ENCODE measurements at regions not wholly inside any gene's neighbourhood (a gene's known extent, or its start where the extent isn't known, plus 50 kb on each side); places are given as distances from the start of the nearest gene placed in this dataset.

DNA sequence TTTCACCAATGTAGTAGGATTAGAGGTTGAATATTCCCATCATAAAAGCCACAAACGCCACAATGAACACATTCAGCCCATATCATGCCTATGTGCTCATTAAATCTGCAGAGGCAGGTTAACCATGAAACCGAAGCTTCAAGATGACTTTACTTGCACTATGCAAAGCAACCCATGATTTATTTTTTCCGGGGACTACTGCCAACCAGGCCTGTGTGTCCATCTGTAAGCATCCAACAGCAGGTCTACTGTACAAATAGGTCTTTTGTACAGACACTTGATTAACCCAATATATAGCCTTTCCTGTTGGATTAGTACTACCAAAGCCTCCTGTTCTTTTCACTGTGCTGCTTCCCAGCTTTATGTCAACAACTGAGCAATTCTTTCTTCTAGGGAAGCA lies 104.9 kb upstream of the CDH10 start:
- no peak overlapping the region for H3K4me3 ChIP-seq (ENCODE audit: low read length)
- no peak for TF ChIP-seq CTCF (IDR thresholded peaks at IDR 0.05; ENCODE audit: insufficient read depth, low read depth, low read length, missing control alignments)
- peak; percentile 11 for DNase-seq (ENCODE audit: low read depth)

DNA sequence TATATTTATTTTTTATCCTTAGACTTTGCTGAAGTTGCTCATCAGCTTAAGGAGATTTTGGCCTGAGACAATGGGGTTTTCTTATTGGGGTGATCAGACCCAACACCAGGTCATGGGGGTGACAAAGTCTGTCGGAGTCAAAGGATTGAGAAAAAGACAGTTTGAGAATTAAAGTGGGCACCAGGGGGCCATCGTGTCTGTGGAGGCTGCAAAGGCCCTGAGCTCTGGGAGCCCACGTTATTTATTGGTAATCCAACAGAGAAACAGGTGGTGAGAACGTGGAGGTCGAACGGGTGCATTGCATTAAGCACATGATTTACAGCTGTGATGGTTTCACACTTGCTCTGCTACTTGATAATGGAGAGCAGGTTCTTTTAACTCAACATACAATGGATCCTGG lies 102.5 kb upstream of the CDH10 start:
- no peak overlapping the region for H3K4me3 ChIP-seq (ENCODE audit: low read length)
- DNase-seq (ENCODE audit: low read depth): no peak
- no peak for TF ChIP-seq CTCF (IDR thresholded peaks at IDR 0.05; ENCODE audit: insufficient read depth, low read depth, low read length, missing control alignments)

DNA sequence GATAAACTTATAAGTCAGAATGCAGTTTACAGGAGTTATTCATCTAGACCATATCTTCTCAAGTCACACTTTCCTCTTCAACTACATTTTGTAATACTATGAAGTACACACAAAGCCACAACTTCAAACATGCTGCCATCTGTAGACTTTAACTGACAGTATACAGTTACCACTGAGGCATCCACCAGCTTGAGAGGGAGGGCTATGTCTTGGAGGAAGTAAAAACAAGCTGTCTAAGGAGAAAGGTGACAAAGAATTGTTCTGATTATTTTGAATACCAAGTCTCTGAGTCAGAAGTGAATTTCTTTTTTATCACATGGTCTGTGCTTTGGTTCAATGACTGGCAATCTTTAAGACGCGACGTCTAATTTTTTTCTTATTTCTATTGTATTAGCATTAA lies 97.6 kb upstream of the CDH10 start:
- no peak overlapping the region for H3K4me3 ChIP-seq (ENCODE audit: low read length)
- TF ChIP-seq CTCF (IDR thresholded peaks at IDR 0.05; ENCODE audit: insufficient read depth, low read depth, low read length, missing control alignments): no peak
- no peak for DNase-seq (ENCODE audit: low read depth)

GRCh38 chr5:24737163-24737562 lies 92.4 kb upstream of the CDH10 start:
- DNase-seq (ENCODE audit: low read depth): no peak
- no peak for TF ChIP-seq CTCF (IDR thresholded peaks at IDR 0.05; ENCODE audit: insufficient read depth, low read depth, low read length, missing control alignments)
- no peak overlapping the region for H3K4me3 ChIP-seq (ENCODE audit: low read length)

GRCh38 chr5:24735284-24735683 lies 90.5 kb upstream of the CDH10 start:
- no peak for DNase-seq (ENCODE audit: low read depth)
- TF ChIP-seq CTCF (IDR thresholded peaks at IDR 0.05; ENCODE audit: insufficient read depth, low read depth, low read length, missing control alignments): no peak
- H3K4me3 ChIP-seq (ENCODE audit: low read length): no peak overlapping the region

GRCh38 chr5:24732184-24732583 lies 87.4 kb upstream of the CDH10 start:
- DNase-seq (ENCODE audit: low read depth): no peak
- H3K4me3 ChIP-seq (ENCODE audit: low read length): no peak overlapping the region
- TF ChIP-seq CTCF (IDR thresholded peaks at IDR 0.05; ENCODE audit: insufficient read depth, low read depth, low read length, missing control alignments): no peak

DNA sequence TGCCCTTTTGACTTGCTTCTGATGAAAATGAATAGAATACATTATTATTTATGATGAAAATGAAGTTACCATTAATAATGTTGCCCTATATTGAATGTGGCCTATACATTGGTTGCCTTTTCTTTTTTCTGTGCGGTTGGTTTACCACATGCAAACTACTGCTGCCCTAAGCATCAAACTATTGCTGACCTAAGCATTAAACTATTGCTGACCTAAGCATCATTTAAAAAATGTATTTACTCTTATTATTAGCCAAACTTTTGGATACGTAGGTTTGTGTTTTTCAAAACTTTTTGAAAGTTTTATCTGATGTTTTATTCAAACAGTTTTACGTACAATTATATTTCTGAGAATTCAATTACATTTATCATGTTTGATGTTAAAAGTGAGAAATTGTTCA lies 76.0 kb upstream of the CDH10 start:
- no peak for DNase-seq (ENCODE audit: low read depth)
- no peak for TF ChIP-seq CTCF (IDR thresholded peaks at IDR 0.05; ENCODE audit: insufficient read depth, low read depth, low read length, missing control alignments)
- no peak overlapping the region for H3K4me3 ChIP-seq (ENCODE audit: low read length)
